GM21528 (cell line): ENCODE measurements at regions not wholly inside any gene's neighbourhood (a gene's known extent, or its start where the extent isn't known, plus 50 kb on each side); places are given as distances from the start of the nearest gene placed in this dataset.

ENCODE experiments used
- ATAC-seq: cut with Tn5 transposase; IDR thresholded peaks from one replicate; pipeline ENCODE4 v1.9.1; 2021; ENCODE audit warnings: mild to moderate bottlenecking, moderate library complexity; ENCODE audit not compliant: unreplicated experiment, low FRiP score

GRCh38 chr5:74056107-74056788 is 430.3 kb downstream of the ARHGEF28 start:
- ATAC-seq, result no peak

GRCh38 chr5:74055486-74056106 is 429.6 kb downstream of the ARHGEF28 start:
- ATAC-seq, result no peak

GRCh38 chr5:74054641-74055421 is 428.8 kb downstream of the ARHGEF28 start:
- no peak for ATAC-seq

- no peak for ATAC-seq
Measured at GRCh38 chr5:74054139-74054538, 428.1 kb downstream of the ARHGEF28 start.

- ATAC-seq, result no peak
Measured at GRCh38 chr5:74052441-74053221, 426.6 kb downstream of the ARHGEF28 start.

- ATAC-seq, result no peak
Measured at GRCh38 chr5:74051076-74051475, 425.1 kb downstream of the ARHGEF28 start.

- no peak for ATAC-seq
Measured at GRCh38 chr5:74044936-74045335, 418.9 kb downstream of the ARHGEF28 start.

GRCh38 chr5:74042959-74043358 is 417.0 kb downstream of the ARHGEF28 start:
- ATAC-seq, result no peak

- no peak for ATAC-seq
Measured at GRCh38 chr5:74042559-74042958, 416.6 kb downstream of the ARHGEF28 start.

GRCh38 chr5:74041913-74042312 is 415.9 kb downstream of the ARHGEF28 start:
- no peak for ATAC-seq

- ATAC-seq, result no peak
Measured at GRCh38 chr5:74040811-74041491, 415.0 kb downstream of the ARHGEF28 start.

- no peak for ATAC-seq
Measured at GRCh38 chr5:74040065-74040551, 414.1 kb downstream of the ARHGEF28 start.

- no peak for ATAC-seq
Measured at GRCh38 chr5:74037321-74037720, 411.3 kb downstream of the ARHGEF28 start.

GRCh38 chr5:74035521-74035937 is 409.5 kb downstream of the ARHGEF28 start:
- no peak for ATAC-seq

- no peak for ATAC-seq
Measured at GRCh38 chr5:74034733-74035132, 408.7 kb downstream of the ARHGEF28 start.

- no peak for ATAC-seq
Measured at GRCh38 chr5:74032617-74033016, 406.6 kb downstream of the ARHGEF28 start.

GRCh38 chr5:74031536-74031935 is 405.5 kb downstream of the ARHGEF28 start:
- no peak for ATAC-seq

GRCh38 chr5:74030821-74031220 is 404.8 kb downstream of the ARHGEF28 start:
- no peak for ATAC-seq

GRCh38 chr5:74030371-74030770 is 404.4 kb downstream of the ARHGEF28 start:
- no peak for ATAC-seq

- ATAC-seq, result no peak
Measured at GRCh38 chr5:74028976-74029375, 403.0 kb downstream of the ARHGEF28 start.
